Astrocyte of the spinal cord (primary cell): ENCODE measurements at regions not wholly inside any gene's neighbourhood (a gene's known extent, or its start where the extent isn't known, plus 50 kb on each side); places are given as distances from the start of the nearest gene placed in this dataset.

Source experiments
- DNase-seq: peaks from one replicate; pipeline ENCODE4 v3.0.0; 2011; ENCODE audit warnings: low read depth, low spot score
- H3K4me3 ChIP-seq: 2 replicates; pipeline ENCODE4 v1.5.1; 2011; ENCODE audit warnings: low read depth, mild to moderate bottlenecking, low read length, moderate library complexity
- in situ Hi-C: cut with HindIII; loops from 2 replicates; pipeline ENCODE4 v1.10.0; 2017; ENCODE audit warnings: low sequenced_read_pairs
- TF ChIP-seq, protein P1 (sequence below): IDR thresholded peaks from 2 replicates; pipeline ENCODE4 v1.5.1; 2012; ENCODE audit warnings: low read depth, mild to moderate bottlenecking, low read length, inconsistent platforms

DNA sequence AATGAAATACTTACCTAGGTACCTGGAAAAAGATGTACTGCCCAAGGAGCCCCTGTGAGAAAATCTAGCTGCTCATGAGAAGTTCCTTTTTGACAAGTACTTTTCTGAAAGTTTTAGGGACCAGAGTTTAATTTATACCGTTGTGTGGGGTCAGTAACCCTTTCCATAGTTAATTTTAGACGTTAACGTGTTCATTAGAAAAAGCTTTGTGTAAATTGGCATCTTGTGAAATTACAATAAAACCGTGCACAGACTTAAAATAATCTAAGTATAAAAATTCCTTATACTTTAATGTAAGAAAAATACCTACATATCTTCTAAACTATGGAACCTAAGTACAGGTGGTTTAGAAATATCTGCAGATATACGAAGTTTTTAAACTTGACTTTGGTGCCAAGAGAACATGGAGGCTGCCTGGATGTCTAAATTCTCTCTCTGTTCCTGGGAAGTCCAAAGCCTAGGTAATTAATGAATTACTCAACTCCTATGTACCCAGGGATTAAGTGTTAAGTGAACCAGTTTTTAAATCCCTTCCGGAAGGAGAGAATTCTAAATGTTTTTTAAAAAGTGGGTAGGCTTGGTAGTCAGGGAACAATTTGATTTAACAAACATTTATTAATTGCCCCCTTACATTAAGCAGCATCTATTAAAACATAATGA lies 50.2 kb upstream of the PDX1 start:
- no peak for DNase-seq
- in situ Hi-C loops, result no loop called here
- TF ChIP-seq, protein P1, sequence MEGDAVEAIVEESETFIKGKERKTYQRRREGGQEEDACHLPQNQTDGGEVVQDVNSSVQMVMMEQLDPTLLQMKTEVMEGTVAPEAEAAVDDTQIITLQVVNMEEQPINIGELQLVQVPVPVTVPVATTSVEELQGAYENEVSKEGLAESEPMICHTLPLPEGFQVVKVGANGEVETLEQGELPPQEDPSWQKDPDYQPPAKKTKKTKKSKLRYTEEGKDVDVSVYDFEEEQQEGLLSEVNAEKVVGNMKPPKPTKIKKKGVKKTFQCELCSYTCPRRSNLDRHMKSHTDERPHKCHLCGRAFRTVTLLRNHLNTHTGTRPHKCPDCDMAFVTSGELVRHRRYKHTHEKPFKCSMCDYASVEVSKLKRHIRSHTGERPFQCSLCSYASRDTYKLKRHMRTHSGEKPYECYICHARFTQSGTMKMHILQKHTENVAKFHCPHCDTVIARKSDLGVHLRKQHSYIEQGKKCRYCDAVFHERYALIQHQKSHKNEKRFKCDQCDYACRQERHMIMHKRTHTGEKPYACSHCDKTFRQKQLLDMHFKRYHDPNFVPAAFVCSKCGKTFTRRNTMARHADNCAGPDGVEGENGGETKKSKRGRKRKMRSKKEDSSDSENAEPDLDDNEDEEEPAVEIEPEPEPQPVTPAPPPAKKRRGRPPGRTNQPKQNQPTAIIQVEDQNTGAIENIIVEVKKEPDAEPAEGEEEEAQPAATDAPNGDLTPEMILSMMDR, result no peak
- no peak overlapping the region for H3K4me3 ChIP-seq
